GM12891 (cell line): ENCODE measurements at regions not wholly inside any gene's neighbourhood (a gene's known extent, or its start where the extent isn't known, plus 50 kb on each side); places are given as distances from the start of the nearest gene placed in this dataset.

ENCODE experiments used
- PAX5 ChIP-seq: IDR thresholded peaks from 2 replicates; pipeline ENCODE4 v1.6.1; 2011; ENCODE audit warnings: low read length, moderate library complexity, mild to moderate bottlenecking; ENCODE audit not compliant: insufficient read depth, severe bottlenecking
- POLR2A ChIP-seq: IDR thresholded peaks from 2 replicates; pipeline ENCODE4 v1.6.1; 2011; ENCODE audit warnings: low read depth, low read length, control low read depth
- POLR2AphosphoS5 ChIP-seq: IDR thresholded peaks from 2 replicates; pipeline ENCODE4 v1.6.1; 2011; ENCODE audit warnings: low read depth, low read length, control low read depth
- POU2F2 ChIP-seq: IDR thresholded peaks from 2 replicates; pipeline ENCODE4 v1.6.1; 2011; ENCODE audit warnings: low read depth, mild to moderate bottlenecking, control low read depth, low read length, moderate library complexity
- SPI1 ChIP-seq: IDR thresholded peaks from 2 replicates; pipeline ENCODE4 v1.6.1; 2011; ENCODE audit warnings: low read depth, low read length, control low read depth
- TAF1 ChIP-seq: IDR thresholded peaks from 2 replicates; pipeline ENCODE4 v1.6.1; 2011; ENCODE audit warnings: low read depth, low read length, control low read depth

GRCh38 chr5:104305602-104306001, 743.0 kb upstream of the NUDT12 start:
- TF ChIP-seq TAF1 (no peak), PAX5 (no peak), POLR2AphosphoS5 (no peak), SPI1 (no peak), POLR2A (no peak), POU2F2 (no peak)
